ENCODE measurements at regions not wholly inside any gene's neighbourhood (a gene's known extent, or its start where the extent isn't known, plus 50 kb on each side); places are given as distances from the start of the nearest gene placed in this dataset.

DNA sequence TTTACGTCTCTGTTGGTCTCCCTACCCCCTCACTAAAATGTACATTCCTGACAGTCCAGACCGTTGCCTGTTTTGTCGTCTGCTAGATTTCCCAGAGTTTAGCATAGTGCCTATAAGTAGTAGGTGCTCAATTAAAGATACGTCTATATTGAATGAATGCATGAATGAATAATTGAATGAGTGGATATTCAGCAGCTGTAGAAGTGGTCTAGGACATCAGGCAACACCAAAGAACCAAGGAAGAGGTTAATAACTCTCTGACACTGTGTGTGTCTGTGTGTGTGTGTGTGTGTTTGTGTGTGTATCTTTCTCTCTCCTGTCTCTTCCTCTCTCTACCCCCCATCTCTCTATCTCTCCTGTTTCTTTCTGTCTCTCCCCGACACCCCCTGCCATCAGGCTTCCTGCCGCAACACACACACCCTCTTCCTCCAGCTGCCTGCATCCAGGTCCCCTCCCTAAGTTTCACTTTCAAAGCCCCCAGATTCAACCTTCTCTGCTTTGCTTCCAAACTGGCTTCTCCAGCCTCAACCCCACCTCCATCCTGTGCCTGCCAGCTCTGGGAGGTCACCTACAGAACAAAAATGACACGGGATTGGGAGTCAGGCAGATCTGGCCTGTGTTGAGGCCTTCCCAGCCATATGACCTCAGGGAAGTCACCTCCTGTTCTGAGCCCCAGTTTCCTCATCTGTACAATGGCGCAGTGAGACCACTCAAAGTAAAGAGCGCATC lies 119.9 kb upstream of the NCOR2 start:
- no peak for DNase-seq (ENCODE audit: low read depth)

DNA sequence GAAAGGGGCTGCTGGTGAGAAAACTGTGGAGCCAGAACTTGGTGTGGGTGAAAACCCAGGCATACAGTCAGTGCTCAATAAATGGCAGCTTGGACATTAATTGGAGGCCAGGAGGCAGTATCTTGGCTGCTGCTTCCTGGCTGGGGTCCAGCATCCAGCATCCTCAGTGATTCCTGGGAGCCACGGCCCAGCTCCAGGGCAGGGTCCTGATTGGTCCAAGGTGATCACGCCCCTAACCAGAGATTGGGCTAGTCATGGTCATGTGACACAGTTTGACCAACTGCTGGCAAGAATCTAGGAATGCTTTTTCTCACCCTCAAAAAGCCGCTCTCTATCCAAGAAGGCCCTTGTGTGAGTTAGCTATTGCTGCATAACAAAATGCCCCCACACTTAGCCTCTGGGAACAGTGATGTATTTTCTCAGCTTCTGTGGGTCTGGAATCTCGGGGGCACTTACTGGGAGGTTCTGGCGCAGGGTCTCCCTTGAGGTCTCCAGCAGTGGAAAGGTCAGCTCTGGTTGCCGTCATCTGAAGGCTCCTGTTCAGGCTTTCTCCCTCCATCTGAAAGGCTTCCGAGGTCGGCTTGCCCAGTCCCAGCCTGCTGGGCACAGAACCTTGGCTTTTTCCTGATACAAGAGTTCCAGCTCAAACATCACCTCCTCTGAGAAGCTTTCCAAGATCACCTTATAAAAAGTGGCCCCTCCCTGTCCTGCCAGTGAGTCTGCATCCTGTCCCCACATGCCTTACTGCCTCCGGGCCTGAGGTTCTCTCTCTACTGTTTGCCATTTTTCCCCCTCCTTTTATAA lies 119.2 kb upstream of the NCOR2 start:
- no peak for DNase-seq (ENCODE audit: low read depth)

DNA sequence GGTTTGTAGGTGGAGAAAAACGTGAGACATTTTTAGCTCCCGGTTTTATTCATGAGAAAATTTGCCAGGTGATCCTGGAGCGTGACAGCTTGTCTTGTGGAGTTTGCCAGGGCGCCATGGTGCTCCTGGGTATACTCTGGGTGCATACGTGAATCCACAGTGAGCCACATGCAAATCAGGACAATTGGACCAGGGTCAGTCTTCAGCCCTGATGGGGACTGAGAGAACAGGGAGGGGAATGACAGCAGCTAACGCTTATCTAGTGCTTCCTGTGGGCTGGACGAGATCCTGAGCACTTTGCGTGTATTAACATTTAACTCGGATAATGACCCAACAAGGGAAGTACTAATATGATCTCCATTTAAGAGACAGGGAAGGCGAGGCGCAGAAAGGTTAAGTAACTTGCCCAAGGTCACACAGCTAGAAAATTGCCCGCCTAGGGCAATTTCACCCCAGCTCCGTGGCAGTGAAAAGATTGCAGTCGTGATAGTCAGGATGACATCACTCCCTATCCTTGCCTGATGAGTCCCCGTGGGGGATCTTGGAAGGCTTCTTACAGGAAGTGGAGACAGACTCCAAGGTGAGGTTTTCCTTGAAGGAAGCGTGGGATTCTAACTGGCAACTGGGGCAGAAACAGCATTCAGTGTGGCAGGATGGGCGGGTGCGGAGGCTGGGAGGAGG lies 118.4 kb upstream of the NCOR2 start:
- DNase-seq (ENCODE audit: low read depth) = peak; percentile 71

DNA sequence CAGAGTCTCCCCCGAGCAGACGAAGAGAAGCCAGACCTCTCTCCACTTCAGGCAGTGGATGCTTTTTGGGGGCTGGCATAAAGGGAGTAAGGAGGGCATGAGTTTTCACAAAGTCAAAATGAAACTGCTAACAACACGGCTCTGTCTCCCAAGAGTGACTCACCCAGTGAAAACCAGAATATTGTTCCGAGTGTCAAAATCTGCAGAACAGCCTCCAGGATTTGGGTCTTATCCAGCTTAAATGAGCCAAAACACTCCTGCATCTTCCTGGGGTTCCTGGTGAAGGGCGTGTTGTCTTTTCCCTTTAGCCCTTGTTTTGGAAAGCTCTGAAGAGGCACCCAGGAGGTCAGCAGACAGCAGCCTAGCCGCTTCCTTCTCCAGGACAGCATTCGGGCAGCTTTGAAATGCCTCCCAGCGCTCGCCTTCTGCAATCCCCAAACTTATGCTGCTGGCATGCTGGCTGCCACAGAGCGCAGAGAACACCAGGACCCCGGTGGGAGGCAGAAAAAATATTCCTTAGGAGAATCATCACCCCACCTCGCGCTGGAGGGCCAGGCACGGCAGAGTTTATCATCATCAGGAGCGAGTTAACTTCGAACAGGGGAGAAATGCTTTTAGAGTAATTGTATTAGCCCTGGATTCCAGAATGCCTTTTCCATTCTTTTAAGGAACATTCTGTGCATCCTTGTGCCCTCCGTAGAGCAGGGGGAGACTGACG lies 117.7 kb upstream of the NCOR2 start:
- peak; percentile 70 for DNase-seq (ENCODE audit: low read depth)

DNA sequence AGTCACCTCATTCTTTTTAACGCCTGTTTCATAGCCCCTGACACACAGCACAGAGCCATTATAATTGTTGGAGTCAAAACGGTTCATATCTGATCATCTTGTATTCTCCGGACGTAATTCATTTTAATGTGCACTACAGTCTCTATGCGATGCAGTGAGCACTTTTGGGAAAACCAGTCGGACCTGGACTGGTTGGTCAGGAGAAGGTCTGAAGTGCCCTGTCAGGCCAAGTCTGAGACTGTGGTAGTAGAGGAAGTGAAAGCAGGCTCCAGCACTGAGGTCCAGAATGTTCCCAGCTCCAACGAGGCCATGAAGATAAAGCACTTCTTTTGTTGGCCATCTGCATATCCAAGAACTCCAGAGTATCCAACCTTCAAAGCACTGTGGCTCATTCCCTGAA lies 117.1 kb upstream of the NCOR2 start:
- DNase-seq (ENCODE audit: low read depth) = no peak

DNA sequence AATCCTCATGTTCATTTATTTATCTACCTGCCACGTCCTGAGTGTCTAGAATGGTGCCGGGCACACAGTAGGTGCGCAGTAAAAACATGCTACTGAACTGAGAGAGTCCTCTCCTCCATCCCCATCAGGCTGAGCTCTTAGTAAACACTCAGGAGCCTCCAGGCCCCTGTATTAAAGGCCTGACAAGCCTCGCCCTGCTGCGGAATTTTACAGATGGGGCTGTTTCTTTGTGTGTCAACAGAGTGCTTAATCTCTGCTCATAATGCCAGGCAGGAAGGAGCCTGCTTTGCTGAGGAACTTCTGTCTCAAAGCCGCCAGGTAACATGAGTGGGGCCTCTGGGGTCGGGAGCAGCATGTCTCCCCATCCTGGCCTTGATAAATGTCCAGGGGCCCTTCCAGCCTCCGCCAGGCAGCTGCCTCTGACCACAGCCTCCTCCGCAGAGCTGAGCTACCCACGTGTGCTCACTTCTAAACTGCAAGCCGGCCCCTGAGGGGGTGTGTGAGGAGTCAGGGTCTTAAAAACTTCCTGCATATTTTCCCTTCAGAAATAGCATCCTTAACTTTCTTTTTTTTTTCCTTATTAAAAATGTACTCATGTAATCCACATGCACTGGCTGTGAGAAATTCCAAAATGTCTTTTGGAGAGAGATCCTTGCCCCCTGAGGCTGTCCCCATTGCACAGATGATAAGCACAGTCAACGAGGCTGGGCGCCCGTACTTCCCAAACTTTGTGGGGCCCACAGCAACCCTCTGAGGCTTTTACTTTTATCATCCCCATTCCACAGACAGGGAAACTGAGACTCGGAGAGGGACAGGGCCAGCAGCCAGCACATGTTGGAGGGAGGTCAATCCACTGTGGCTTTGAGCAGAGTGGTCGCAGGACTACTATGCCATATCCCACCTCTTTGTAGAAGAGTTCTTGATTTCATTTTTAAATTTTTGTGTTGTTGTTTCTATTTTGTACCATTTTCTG lies 116.0 kb upstream of the NCOR2 start:
- peak; percentile 52 for DNase-seq (ENCODE audit: low read depth)

DNA sequence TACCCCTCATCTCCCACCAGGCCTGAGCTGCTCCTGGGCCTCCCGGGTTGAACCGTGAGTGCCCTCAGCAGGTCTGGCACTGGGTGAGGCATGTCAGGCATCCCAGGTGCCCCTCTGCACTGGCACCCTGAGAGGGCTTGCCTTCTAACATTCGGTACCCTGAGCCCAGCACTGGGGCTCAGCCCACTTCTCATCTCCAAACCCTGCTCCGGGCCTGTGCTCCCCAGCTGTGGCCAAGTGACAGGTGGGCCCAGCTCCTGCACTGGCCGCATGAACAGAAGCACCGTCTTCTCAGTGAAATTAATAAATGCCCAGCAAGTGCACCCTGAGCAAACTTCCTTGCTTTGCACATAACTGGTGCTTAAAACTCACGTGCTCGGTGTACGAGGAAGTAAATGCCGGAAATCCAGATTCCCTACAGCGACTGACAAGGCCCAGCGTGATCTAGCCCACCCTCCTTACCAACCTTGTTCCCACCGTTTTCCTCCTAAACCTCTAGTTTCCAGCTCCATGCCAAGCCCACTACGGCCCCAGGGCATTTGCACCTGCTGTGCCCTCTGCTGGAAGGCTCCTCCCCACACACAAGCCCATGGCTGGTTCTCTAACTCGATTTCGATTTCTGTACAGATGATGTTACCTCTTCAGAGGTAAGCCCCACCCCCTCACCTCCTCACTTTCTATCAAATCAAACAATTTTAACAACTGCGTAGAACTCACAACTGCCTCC lies 115.2 kb upstream of the NCOR2 start:
- no peak for DNase-seq (ENCODE audit: low read depth)

DNA sequence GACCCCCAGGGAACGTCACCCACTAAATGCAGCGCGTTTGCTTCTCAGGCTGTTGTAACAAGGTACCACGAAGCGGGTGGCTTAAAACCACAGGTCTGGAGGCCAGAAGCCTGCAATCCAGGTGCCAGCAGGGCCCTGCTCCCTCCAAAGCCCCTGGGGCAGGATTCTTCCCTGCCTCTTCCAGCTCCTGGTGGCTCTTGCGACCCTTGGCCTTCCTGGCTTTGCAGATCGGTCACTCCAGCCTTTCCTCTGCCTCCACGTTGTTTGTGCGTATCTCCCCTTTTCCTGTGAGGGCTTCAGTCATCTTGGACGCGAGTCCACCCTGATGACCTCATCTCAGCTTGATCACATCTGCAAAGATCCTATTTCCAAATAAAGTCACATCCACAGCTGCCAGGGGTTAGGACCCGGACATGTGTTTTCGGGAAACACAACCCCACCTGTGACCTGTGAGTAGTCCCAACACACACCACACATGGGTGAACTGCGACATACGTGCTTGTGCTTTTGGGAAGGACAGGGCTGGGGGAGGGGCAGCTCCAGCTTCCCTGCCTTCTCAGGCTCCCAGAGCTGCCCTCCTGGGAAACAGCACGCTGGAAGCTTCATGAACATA lies 114.5 kb upstream of the NCOR2 start:
- DNase-seq (ENCODE audit: low read depth) = peak; percentile 65

DNA sequence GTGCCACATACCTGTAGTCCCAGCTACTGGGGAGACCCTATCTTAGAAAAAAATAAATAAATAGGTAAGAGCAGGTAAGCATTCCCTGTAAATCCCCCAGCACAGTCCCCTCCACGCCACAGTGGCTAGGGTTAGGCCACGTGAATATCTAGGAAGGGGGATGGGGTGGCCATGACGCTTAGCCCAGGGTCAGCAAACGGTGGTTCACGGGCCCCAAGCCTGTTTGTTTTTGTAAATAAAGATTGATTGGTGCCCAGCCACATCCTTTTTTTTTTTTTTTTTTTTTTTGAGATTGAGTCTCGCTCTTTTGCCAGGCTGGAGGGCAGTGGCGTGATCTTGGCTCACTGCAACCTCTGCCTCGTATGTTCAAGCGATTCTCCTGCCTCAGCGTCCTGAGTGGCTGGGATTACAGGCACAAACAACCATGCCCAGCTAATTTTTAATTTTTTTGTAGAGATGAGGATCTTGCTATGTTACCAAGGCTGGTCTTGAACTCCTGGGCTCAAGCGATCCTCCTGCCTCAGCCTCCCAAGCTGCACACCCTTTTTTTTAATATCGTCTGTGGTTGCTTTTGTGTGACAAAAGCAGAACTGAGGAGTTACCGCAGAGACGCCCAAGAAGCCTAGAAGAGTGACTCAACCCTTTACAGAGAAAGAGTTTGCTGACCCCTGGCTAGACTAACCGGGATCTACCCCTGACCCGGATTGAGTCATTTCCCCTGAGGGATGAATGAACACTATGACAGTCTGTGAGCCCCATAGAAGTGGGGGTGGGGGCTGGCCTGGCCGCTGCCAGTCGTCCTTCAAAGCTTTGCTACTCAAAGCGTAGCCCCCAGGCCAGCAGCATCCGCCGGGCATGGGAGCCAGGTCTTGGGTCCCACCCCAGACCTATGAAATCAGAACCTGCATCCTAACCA lies 113.7 kb upstream of the NCOR2 start:
- peak; percentile 93 for DNase-seq (ENCODE audit: low read depth)

DNA sequence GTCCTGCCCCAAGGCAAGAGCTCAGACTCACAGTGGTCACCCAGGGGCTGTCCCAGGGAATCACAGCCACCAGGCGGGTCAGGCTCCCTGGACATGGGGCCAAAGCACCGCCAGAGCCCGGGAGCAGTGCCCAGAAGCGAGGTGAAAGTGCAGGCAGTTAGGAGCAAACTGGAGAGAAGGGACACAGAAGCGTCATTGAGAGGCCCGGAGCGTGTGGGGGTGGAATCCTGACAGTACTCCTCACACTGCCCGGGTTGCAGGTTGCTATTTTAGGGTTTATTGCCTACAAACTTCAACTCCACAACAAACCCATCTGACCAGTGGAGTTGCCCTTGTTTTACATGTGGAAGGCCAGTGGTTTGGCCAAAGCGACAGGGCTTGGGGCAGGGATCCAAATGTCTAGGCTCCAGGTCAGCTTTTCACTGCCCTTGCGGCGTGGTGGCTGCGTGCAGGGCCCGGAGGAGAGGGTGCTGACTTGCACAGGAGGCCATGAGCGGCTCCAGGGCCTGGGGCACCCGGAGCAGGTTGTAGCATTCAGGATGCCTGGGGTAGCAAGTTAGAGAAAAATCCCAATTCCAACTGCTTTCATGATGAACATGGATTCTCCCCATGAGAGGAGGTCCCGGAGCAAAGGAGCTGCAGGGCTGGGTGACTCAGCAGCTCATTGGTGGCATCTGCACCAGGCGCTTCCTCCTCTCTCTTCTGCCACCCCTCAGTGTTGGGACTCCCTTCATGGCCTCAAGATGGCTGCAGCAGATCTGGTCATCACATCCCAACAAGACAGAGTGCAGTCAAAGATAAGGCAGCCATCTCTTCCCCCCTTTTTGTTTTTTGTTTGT lies 112.3 kb upstream of the NCOR2 start:
- no peak for DNase-seq (ENCODE audit: low read depth)

DNA sequence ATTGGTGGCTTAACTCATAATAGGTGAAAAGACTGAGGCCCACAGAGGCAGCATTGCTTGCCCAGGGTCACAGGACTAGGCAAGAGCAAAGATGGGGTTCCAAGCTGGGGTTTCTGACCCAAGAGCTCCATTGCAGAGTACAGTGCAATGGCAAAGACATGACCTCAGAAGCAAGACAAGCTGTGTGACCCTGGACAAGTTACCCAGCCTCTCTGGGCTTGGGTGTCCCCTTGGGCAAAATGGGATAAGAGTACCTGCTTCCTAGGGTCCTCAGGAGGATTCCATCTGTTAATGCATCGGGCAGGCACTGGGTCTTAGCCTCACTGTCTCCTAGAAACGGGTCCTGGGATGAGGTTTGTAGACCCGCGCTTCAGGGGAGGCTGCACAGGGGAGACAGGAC lies 111.6 kb upstream of the NCOR2 start:
- no peak for DNase-seq (ENCODE audit: low read depth)

DNA sequence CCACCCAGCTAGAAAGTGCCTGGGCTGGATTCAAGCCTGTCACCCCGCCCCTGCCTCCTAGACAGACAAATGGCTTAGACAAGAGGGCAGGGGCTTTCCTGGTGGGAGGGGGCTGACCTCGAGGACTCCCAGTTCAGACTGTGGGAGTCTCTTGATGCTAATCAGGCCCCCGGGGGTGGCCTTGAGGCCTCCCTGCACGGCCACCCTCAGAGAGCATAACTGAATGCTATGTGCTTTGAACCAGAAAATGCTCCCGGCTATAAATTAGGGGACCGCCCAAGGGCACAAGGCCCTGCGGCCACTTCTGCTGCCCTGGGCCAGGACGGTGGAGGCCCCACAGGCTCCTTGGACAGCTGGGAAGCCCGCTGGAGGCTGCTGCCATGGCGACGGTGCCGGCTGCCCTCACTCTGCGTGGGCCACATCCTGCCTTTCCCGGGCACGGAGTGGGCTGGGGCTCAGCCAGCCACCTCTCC lies 111.0 kb upstream of the NCOR2 start:
- DNase-seq (ENCODE audit: low read depth) = no peak

DNA sequence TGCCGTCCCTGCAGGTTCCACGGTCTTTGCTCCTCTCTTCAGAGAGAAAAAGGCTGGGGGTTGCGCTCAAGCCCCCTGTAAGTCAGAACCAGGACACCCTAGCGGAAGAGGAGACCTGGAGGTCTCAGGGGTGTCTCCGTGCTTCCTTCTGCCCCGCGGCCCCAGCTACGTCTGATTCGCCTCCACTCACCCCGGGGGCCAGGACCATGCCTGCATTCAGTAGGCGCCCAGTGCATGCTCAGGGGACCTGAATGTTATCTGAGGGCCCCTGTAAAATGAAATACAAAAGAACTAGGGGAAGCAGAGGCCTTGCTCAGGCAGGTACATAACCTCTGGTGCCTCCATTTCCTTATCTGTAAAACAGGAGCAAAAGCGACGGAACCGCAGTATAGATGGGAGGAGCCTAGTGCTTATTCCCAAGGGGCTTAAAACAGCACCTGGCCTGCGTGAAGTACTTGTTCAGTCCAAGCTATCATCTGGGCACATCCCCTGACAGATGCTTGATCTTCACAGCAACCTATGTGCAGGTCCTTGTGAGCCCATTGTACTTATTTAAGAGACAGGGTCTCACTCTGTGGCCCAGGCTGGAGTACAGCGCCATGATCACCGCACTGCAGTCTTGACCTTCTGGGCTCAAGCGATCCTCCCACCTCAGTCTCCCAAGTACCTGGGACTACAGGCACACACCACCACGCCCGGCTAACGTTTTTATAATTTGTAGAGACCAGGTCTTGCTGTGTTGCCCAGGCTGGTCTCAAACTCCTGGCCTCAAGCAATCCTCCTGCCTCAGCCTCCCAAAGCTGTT lies 110.3 kb upstream of the NCOR2 start:
- DNase-seq (ENCODE audit: low read depth) = no peak

DNA sequence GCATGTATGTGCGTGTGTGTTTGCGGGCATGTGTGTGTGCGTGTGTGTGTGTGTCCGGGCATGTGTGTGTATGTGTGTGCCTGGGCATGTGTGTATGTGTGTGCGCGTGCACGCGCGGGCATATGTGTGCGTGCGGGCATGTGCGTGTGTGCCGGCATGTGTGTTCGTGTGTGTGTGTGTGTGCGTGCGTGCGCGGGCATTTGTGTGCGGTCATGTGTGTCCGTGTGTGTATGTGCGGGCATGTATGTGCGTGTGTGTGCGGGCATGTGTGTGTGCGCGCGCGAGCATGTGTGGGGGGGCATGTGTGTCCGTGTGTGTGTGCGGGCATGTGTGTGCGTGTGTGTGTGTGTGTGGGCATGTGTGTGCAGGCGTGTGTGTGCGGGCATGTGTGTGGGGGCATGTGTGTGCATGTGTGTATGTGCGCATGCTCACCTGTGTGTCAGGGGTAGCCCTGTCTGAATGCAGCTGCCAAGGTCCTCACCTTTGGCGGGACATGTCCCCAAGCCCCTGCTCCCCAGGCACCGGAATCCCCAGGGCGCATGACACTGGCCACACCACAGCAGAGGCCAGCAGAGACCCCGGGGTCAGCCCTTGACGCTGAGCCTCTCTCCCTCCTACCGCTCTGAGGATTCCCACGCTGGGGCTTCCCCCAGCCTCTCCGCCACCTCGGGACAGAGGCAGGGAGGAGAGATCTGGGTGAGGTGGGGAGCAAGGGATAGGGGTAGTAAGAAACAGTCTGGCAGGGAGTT lies 109.5 kb upstream of the NCOR2 start:
- DNase-seq (ENCODE audit: low read depth) = no peak

DNA sequence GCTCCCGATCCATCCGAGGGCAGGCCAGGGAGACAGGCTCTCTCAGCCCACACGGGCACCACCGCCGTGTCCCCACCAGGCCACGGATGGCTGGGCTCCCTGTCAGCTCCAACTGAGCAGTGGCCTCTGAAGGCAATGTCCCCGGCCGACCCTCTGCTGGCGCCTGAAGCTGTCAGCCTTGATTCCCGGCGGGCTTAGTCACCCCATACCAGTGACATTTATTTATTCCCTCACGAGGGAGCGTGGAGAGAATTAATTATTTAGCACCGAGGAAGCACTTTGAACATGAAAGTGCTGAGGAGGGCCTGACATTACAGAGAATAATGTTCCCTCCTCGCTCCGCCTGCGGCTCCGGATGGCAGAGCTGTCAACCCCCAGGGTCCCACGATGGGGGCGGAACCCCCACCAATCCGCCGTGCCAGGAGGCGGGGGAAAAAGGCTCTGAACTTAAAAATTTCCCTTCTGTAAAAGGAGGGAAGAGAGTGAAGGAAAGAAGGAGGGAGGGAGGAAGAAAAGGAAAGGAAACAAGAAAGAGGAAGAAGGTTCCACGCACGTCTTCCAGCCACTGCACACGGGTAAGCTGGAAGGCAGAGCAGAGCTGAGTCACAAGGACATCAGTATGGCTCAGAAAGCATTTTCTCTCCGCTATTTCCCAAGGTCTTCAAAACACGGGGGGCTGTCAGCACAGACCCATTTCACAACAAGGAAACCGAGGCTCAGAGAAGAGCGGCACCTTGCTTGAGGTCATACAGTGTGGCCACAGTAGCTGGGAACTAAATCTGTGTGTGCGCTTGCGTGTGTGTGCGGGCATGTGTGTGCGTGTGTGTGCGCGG lies 108.7 kb upstream of the NCOR2 start:
- DNase-seq (ENCODE audit: low read depth) = peak; percentile 79

Measured in iris pigment epithelial cell (primary cell).